Caco-2 (cell line): ENCODE measurements at regions not wholly inside any gene's neighbourhood (a gene's known extent, or its start where the extent isn't known, plus 50 kb on each side); places are given as distances from the start of the nearest gene placed in this dataset.

ENCODE experiments used
- BruUV-seq: library from RNA; stranded (reverse); fragments of 400-500 nt; replicated peaks from 2 replicates; lab custom pipeline; 2021; lab: Mats Ljungman, UMichigan
- CTCF ChIA-PET: fragments of 300-600 bp; sonication (Branson Sonifier 250); formaldehyde crosslinking; loops from one replicate; lab custom pipeline; 2022; ENCODE audit warnings: antibody characterized with exemption; lab: Charles Lee
- POLR2A ChIA-PET: fragments of 300-600 bp; sonication (Branson Sonifier 250); formaldehyde crosslinking; loops from one replicate; lab custom pipeline; 2022; ENCODE audit warnings: antibody characterized with exemption; lab: Charles Lee
- DNase-seq, 2 experiments: peaks; one replicate each; pipeline versions ENCODE4 v3.0.0 to v3.0.0-alpha.2; 2020 to 2022
- H3K27me3 ChIP-seq: replicated peaks from 2 replicates; pipeline ENCODE4 v1.6.0; 2011; ENCODE audit warnings: low read length; ENCODE audit not compliant: control insufficient read depth, insufficient read depth
- H3K36me3 ChIP-seq: 2 replicates; pipeline ENCODE4 v1.5.1; 2011; ENCODE audit warnings: low read length; ENCODE audit not compliant: control insufficient read depth, insufficient read depth
- H3K4me1 ChIP-seq: fragments of 250-450 bp; sonication (Bioruptor Pico); 2 replicates; pipeline ENCODE4 v1.5.1; 2020; ENCODE audit warnings: mild to moderate bottlenecking
- H3K4me3 ChIP-seq: 2 replicates; pipeline ENCODE4 v1.5.1; 2011; ENCODE audit warnings: low read depth, mild to moderate bottlenecking, control low read depth, low read length
- H3K9me3 ChIP-seq: fragments of 250-450 bp; sonication (Bioruptor Pico); 2 replicates; pipeline ENCODE4 v1.5.1; 2020; ENCODE audit warnings: mild to moderate bottlenecking, moderate library complexity
- H3K27ac Mint-ChIP-seq: one replicate; pipeline ENCODE4 v1.8.0; 2022; ENCODE audit warnings: mixed read lengths; ENCODE audit not compliant: unreplicated experiment
- H3K27me3 Mint-ChIP-seq: one replicate; pipeline ENCODE4 v1.8.0; 2022; ENCODE audit warnings: mixed read lengths; ENCODE audit not compliant: insufficient read depth, unreplicated experiment
- H3K36me3 Mint-ChIP-seq: one replicate; pipeline ENCODE4 v1.8.0; 2022; ENCODE audit warnings: mild to moderate bottlenecking, mixed read lengths; ENCODE audit not compliant: insufficient read depth, unreplicated experiment
- H3K4me1 Mint-ChIP-seq: one replicate; pipeline ENCODE4 v1.8.0; 2022; ENCODE audit warnings: low read depth, mixed read lengths; ENCODE audit not compliant: unreplicated experiment
- H3K4me3 Mint-ChIP-seq: one replicate; pipeline ENCODE4 v1.8.0; 2022; ENCODE audit warnings: mild to moderate bottlenecking, moderate library complexity, mixed read lengths; ENCODE audit not compliant: unreplicated experiment
- H3K9me3 Mint-ChIP-seq: one replicate; pipeline ENCODE4 v1.8.0; 2022; ENCODE audit warnings: mixed read lengths; ENCODE audit not compliant: unreplicated experiment
- CTCF ChIP-seq, 2 experiments: fragments of 200-600 bp in 1 of 2; IDR thresholded peaks; 1 replicate in 1 of 2; 2 replicates in 1 of 2; pipeline versions ENCODE4 v1.5.1 to v1.8.0; 2011 to 2022; ENCODE audit warnings: antibody characterized with exemption in 1 of 2, control low read depth in 1 of 2, inconsistent platforms in 1 of 2, low read depth in 1 of 2, low read length in 1 of 2, mild to moderate bottlenecking in 1 of 2, moderate library complexity in 1 of 2; ENCODE audit not compliant: insufficient read depth in 1 of 2, severe bottlenecking in 1 of 2, unreplicated experiment in 1 of 2
- intact Hi-C: fragments of 100-400 bp; cut with micrococcal nuclease; formaldehyde crosslinking; loops from one replicate; pipeline ENCODE4 v1.10.0; 2022; ENCODE audit not compliant: unreplicated experiment

- Mint-ChIP-seq H3K36me3 (no peaks in the 10 kb centered on the region), H3K27me3 (no peaks in the 10 kb centered on the region), H3K27ac (no peak overlapping the region), H3K9me3 (peaks cover 5% of the 10 kb centered on the region), H3K4me3 (no peak overlapping the region), H3K4me1 (no peaks in the 10 kb centered on the region)
- intact Hi-C loops, result no loop called here
- TF ChIP-seq CTCF (IDR thresholded peaks at IDR 0.05; ENCODE audit: insufficient read depth in 1 of 2, low read depth in 1 of 2, low read length in 1 of 2, severe bottlenecking in 1 of 2, unreplicated experiment in 1 of 2), result no peak
- H3K9me3 ChIP-seq, result no peaks in the 10 kb centered on the region
- ChIA-PET POLR2A (no interaction called here), CTCF (no interaction called here)
- no TSS peak for BruUV-seq
- no peak overlapping the region for H3K4me3 ChIP-seq
- H3K4me1 ChIP-seq, result no peaks in the 10 kb centered on the region
- no peaks in the 10 kb centered on the region for H3K36me3 ChIP-seq
- DNase-seq, result no peak
- H3K27me3 ChIP-seq, result no peaks in the 10 kb centered on the region
Observed at GRCh38 chr7:68309806-68310205, 1288.5 kb upstream of the AUTS2 start.

GRCh38 chr7:68311958-68312357, 1286.3 kb upstream of the AUTS2 start:
- Histone ChIP-seq H3K36me3 (no peaks in the 10 kb centered on the region), H3K4me1 (no peaks in the 10 kb centered on the region), H3K9me3 (no peaks in the 10 kb centered on the region), H3K27me3 (no peaks in the 10 kb centered on the region), H3K4me3 (no peak overlapping the region)
- no peaks in the 10 kb centered on the region for H3K27me3 Mint-ChIP-seq
- no peak overlapping the region for H3K27ac Mint-ChIP-seq
- TF ChIP-seq CTCF (IDR thresholded peaks at IDR 0.05; ENCODE audit: insufficient read depth in 1 of 2, low read depth in 1 of 2, low read length in 1 of 2, severe bottlenecking in 1 of 2, unreplicated experiment in 1 of 2), result no peak
- no peak overlapping the region for H3K4me3 Mint-ChIP-seq
- H3K36me3 Mint-ChIP-seq, result no peaks in the 10 kb centered on the region
- ChIA-PET CTCF (no interaction called here), POLR2A (no interaction called here)
- no peaks in the 10 kb centered on the region for H3K4me1 Mint-ChIP-seq
- peaks cover 16% of the 10 kb centered on the region for H3K9me3 Mint-ChIP-seq
- DNase-seq, result no peak
- intact Hi-C loops, result no loop called here
- no TSS peak for BruUV-seq

- no peaks in the 10 kb centered on the region for H3K27me3 ChIP-seq
- H3K36me3 ChIP-seq, result no peaks in the 10 kb centered on the region
- no peak overlapping the region for H3K4me3 ChIP-seq
- intact Hi-C loops, result no loop called here
- H3K9me3 ChIP-seq, result no peaks in the 10 kb centered on the region
- POLR2A ChIA-PET, result no interaction called here
- Mint-ChIP-seq H3K27ac (no peak overlapping the region), H3K27me3 (no peaks in the 10 kb centered on the region), H3K4me3 (no peak overlapping the region), H3K4me1 (no peaks in the 10 kb centered on the region), H3K9me3 (peaks cover 10% of the 10 kb centered on the region), H3K36me3 (no peaks in the 10 kb centered on the region)
- no peaks in the 10 kb centered on the region for H3K4me1 ChIP-seq
- CTCF ChIA-PET, result no interaction called here
- TF ChIP-seq CTCF (IDR thresholded peaks at IDR 0.05; ENCODE audit: insufficient read depth in 1 of 2, low read depth in 1 of 2, low read length in 1 of 2, severe bottlenecking in 1 of 2, unreplicated experiment in 1 of 2), result no peak
- DNase-seq, result no peak
- no TSS peak for BruUV-seq
Observed at GRCh38 chr7:68313806-68314205, 1284.5 kb upstream of the AUTS2 start.
